SK-N-SH treated with all-trans-retinoic acid at 6 μM for 48 hours (cell line): ENCODE measurements at regions not wholly inside any gene's neighbourhood (a gene's known extent, or its start where the extent isn't known, plus 50 kb on each side); places are given as distances from the start of the nearest gene placed in this dataset.

Source experiments
- ATAC-seq: fragments of 200-7000 bp; cut with Tn5 transposase; 3 replicates; pipeline ENCODE4 v1.9.1; 2020; ENCODE audit warnings: mild to moderate bottlenecking, moderate library complexity
- ARNTL ChIP-seq: fragments of 450-650 bp; formaldehyde crosslinking; IDR thresholded peaks from 2 replicates; pipeline ENCODE4 v1.5.0; 2020; ENCODE audit warnings: low read depth, mild to moderate bottlenecking, moderate library complexity, borderline replicate concordance
- BACH2 ChIP-seq: fragments of 250-450 bp; sonication (Bioruptor Pico); IDR thresholded peaks from 2 replicates; pipeline ENCODE4 v1.9.0; 2021; ENCODE audit warnings: mild to moderate bottlenecking, borderline replicate concordance
- CREB5 ChIP-seq: fragments of 250-450 bp; sonication (Bioruptor Pico); IDR thresholded peaks from 2 replicates; pipeline ENCODE4 v1.5.1; 2020; ENCODE audit warnings: low read depth, mild to moderate bottlenecking, moderate library complexity
- CSDC2 ChIP-seq: fragments of 250-450 bp; sonication (Bioruptor Pico); IDR thresholded peaks from 2 replicates; pipeline ENCODE4 v1.5.0; 2020; ENCODE audit warnings: mild to moderate bottlenecking, moderate library complexity
- ESRRG ChIP-seq: fragments of 250-450 bp; sonication (Bioruptor Pico); IDR thresholded peaks from 2 replicates; pipeline ENCODE4 v1.6.1; 2021; ENCODE audit warnings: mild to moderate bottlenecking
- GLIS3 ChIP-seq: fragments of 250-450 bp; sonication (Bioruptor Pico); IDR thresholded peaks from 2 replicates; pipeline ENCODE4 v1.5.0; 2020; ENCODE audit warnings: mild to moderate bottlenecking, moderate library complexity
- PATZ1 ChIP-seq: fragments of 250-450 bp; sonication (Bioruptor Pico); IDR thresholded peaks from 2 replicates; pipeline ENCODE4 v1.8.0; 2020; ENCODE audit warnings: mild to moderate bottlenecking, moderate library complexity, borderline replicate concordance
- POU6F1 ChIP-seq: fragments of 250-450 bp; sonication (Bioruptor Pico); IDR thresholded peaks from 2 replicates; pipeline ENCODE4 v1.8.0; 2021; ENCODE audit warnings: low read depth, mild to moderate bottlenecking, moderate library complexity, borderline replicate concordance
- PPARA ChIP-seq: fragments of 250-450 bp; sonication (Bioruptor Pico); IDR thresholded peaks from 2 replicates; pipeline ENCODE4 v1.5.0; 2020; ENCODE audit warnings: mild to moderate bottlenecking, borderline replicate concordance
- RARB ChIP-seq: fragments of 250-450 bp; sonication (Bioruptor Pico); IDR thresholded peaks from 2 replicates; pipeline ENCODE4 v1.8.0; 2021; ENCODE audit warnings: mild to moderate bottlenecking, moderate library complexity
- SNAI2 ChIP-seq: fragments of 250-450 bp; sonication (Bioruptor Pico); IDR thresholded peaks from 2 replicates; pipeline ENCODE4 v1.5.0; 2020; ENCODE audit warnings: mild to moderate bottlenecking, moderate library complexity
- TCF4 ChIP-seq: fragments of 250-450 bp; sonication (Bioruptor Pico); IDR thresholded peaks from 2 replicates; pipeline ENCODE4 v1.8.0; 2021; ENCODE audit warnings: mild to moderate bottlenecking, moderate library complexity, borderline replicate concordance
- TOX ChIP-seq: fragments of 250-450 bp; sonication (Bioruptor Pico); IDR thresholded peaks from 2 replicates; pipeline ENCODE4 v1.8.0; 2021; ENCODE audit warnings: mild to moderate bottlenecking, moderate library complexity, borderline replicate concordance
- TSHZ2 ChIP-seq: fragments of 250-450 bp; sonication (Bioruptor Pico); IDR thresholded peaks from 2 replicates; pipeline ENCODE4 v1.5.0; 2020; ENCODE audit warnings: mild to moderate bottlenecking, moderate library complexity
- ZC3H10 ChIP-seq: fragments of 250-450 bp; sonication (Bioruptor Pico); IDR thresholded peaks from 2 replicates; pipeline ENCODE4 v1.5.1; 2021; ENCODE audit warnings: mild to moderate bottlenecking, moderate library complexity
- ZFP3 ChIP-seq: fragments of 250-450 bp; sonication (Bioruptor Pico); IDR thresholded peaks from 2 replicates; pipeline ENCODE4 v1.5.0; 2020; ENCODE audit warnings: mild to moderate bottlenecking, moderate library complexity
- ZFP30 ChIP-seq: fragments of 450-650 bp; formaldehyde crosslinking; IDR thresholded peaks from 2 replicates; pipeline ENCODE4 v1.5.0; 2022; ENCODE audit warnings: mild to moderate bottlenecking, moderate library complexity
- ZNF565 ChIP-seq: fragments of 450-650 bp; formaldehyde crosslinking; conservative IDR thresholded peaks from 2 replicates; pipeline ENCODE4 v1.5.0; 2020; ENCODE audit warnings: low read depth, mild to moderate bottlenecking, moderate library complexity
- ZNF70 ChIP-seq: fragments of 450-650 bp; formaldehyde crosslinking; IDR thresholded peaks from 2 replicates; pipeline ENCODE4 v1.5.0; 2020; ENCODE audit warnings: mild to moderate bottlenecking, moderate library complexity

- TF ChIP-seq ZNF565: no peak
- no peak for TF ChIP-seq PATZ1
- no peak for TF ChIP-seq SNAI2
- no peak for TF ChIP-seq ZC3H10 (CRISPR knock-in tag)
- no peak for TF ChIP-seq ESRRG (CRISPR knock-in tag)
- TF ChIP-seq POU6F1 (CRISPR knock-in tag): no peak
- TF ChIP-seq TOX (CRISPR knock-in tag): no peak
- TF ChIP-seq RARB (CRISPR knock-in tag): no peak
- no peak for ATAC-seq
These were observed 375.7 kb downstream of the IRX2 start for GRCh38 chr5:2375757-2376250.

- ATAC-seq: no peak
- TF ChIP-seq ZNF70 (CRISPR knock-in tag) (no peak), GLIS3 (CRISPR knock-in tag) (no peak), PPARA (CRISPR knock-in tag) (no peak), TCF4 (no peak), ZFP3 (CRISPR knock-in tag) (no peak), CSDC2 (CRISPR knock-in tag) (no peak), ARNTL (CRISPR knock-in tag) (no peak), BACH2 (no peak)
These were observed 376.2 kb downstream of the IRX2 start for GRCh38 chr5:2375291-2375690.

- TF ChIP-seq POU6F1 (CRISPR knock-in tag) (no peak), ZFP3 (CRISPR knock-in tag) (no peak), TSHZ2 (CRISPR knock-in tag) (no peak), ESRRG (CRISPR knock-in tag) (no peak), ZC3H10 (CRISPR knock-in tag) (no peak), PPARA (CRISPR knock-in tag) (no peak), SNAI2 (no peak)
- ATAC-seq: no peak
These were observed 376.8 kb downstream of the IRX2 start for GRCh38 chr5:2374703-2375102.

GRCh38 chr5:2373631-2374030 lies 377.8 kb downstream of the IRX2 start:
- ATAC-seq: no peak

More at GRCh38 chr5:2373631-2374030, 377.8 kb downstream of the IRX2 start:
- TF ChIP-seq RARB (CRISPR knock-in tag) (no peak), PATZ1 (no peak), ARNTL (CRISPR knock-in tag) (no peak), GLIS3 (CRISPR knock-in tag) (no peak), CSDC2 (CRISPR knock-in tag) (no peak), ZNF565 (no peak), ZFP3 (CRISPR knock-in tag) (no peak), CREB5 (CRISPR knock-in tag) (no peak), SNAI2 (no peak), PPARA (CRISPR knock-in tag) (no peak), BACH2 (no peak), POU6F1 (CRISPR knock-in tag) (no peak), ZFP30 (CRISPR knock-in tag) (no peak), TOX (CRISPR knock-in tag) (no peak)
